GM23338 (cell line): ENCODE measurements at regions not wholly inside any gene's neighbourhood (a gene's known extent, or its start where the extent isn't known, plus 50 kb on each side); places are given as distances from the start of the nearest gene placed in this dataset.

Experiments used
- ATAC-seq: fragments of 200-7000 bp; cut with Tn5 transposase; 3 replicates; pipeline ENCODE4 v1.9.1; 2020
- DNase-seq: peaks from one replicate; pipeline ENCODE4 v3.0.0-alpha.2; 2015; ENCODE audit warnings: low spot score
- H2AFZ ChIP-seq: fragments of 200-600 bp; sonication (generic); 2 replicates; pipeline ENCODE4 v1.8.0; 2016; ENCODE audit warnings: antibody characterized with exemption, mild to moderate bottlenecking, moderate library complexity
- H3F3A ChIP-seq: fragments of 200-600 bp; sonication (generic); replicated peaks from 2 replicates; pipeline ENCODE4 v1.8.0; 2017; ENCODE audit warnings: antibody characterized with exemption, mixed run types, low read depth
- H3K27ac ChIP-seq: fragments of 200-600 bp; sonication (generic); 2 replicates; pipeline ENCODE4 v1.6.1; 2016; ENCODE audit warnings: low read depth
- H3K27me3 ChIP-seq: fragments of 200-600 bp; sonication (generic); 2 replicates; pipeline ENCODE4 v1.8.0; 2016; ENCODE audit warnings: mild to moderate bottlenecking, mixed run types, moderate library complexity; ENCODE audit not compliant: insufficient read depth
- H3K36me3 ChIP-seq: fragments of 200-600 bp; sonication (generic); 2 replicates; pipeline ENCODE4 v1.8.0; 2016; ENCODE audit warnings: mild to moderate bottlenecking; ENCODE audit not compliant: insufficient read depth
- H3K4me1 ChIP-seq: fragments of 200-600 bp; sonication (generic); 2 replicates; pipeline ENCODE4 v1.8.0; 2016; ENCODE audit warnings: mild to moderate bottlenecking, moderate library complexity; ENCODE audit not compliant: insufficient read depth
- H3K4me2 ChIP-seq: fragments of 200-600 bp; sonication (generic); 2 replicates; pipeline ENCODE4 v1.7.1; 2017; ENCODE audit warnings: mixed run types
- H3K4me3 ChIP-seq: fragments of 200-600 bp; sonication (generic); 2 replicates; pipeline ENCODE4 v1.6.1; 2016; ENCODE audit warnings: mixed run types
- H3K79me2 ChIP-seq: fragments of 200-600 bp; sonication (generic); replicated peaks from 2 replicates; pipeline ENCODE4 v1.8.0; 2017; ENCODE audit warnings: mild to moderate bottlenecking; ENCODE audit not compliant: insufficient read depth
- H3K9me2 ChIP-seq: fragments of 200-600 bp; sonication (generic); 2 replicates; pipeline ENCODE4 v1.8.0; 2017; ENCODE audit not compliant: insufficient read depth
- H4K20me1 ChIP-seq: fragments of 200-600 bp; sonication (generic); replicated peaks from 2 replicates; pipeline ENCODE4 v1.8.0; 2017; ENCODE audit warnings: mild to moderate bottlenecking; ENCODE audit not compliant: insufficient read depth
- H3K27ac Mint-ChIP-seq: 2 replicates; pipeline ENCODE4 v1.8.0; 2020; ENCODE audit warnings: inconsistent platforms, mild to moderate bottlenecking, moderate library complexity, mixed read lengths
- H3K27me3 Mint-ChIP-seq: 3 replicates; pipeline ENCODE4 v1.8.0; 2022; ENCODE audit warnings: low read depth, mild to moderate bottlenecking, moderate library complexity, mixed read lengths, inconsistent platforms; ENCODE audit not compliant: insufficient read depth, poor library complexity
- H3K36me3 Mint-ChIP-seq: 3 replicates; pipeline ENCODE4 v1.8.0; 2021; ENCODE audit warnings: low read depth, mild to moderate bottlenecking, inconsistent platforms, moderate library complexity, mixed read lengths
- H3K4me1 Mint-ChIP-seq: 3 replicates; pipeline ENCODE4 v1.8.0; 2020; ENCODE audit warnings: mild to moderate bottlenecking, inconsistent platforms, mixed read lengths
- H3K4me3 Mint-ChIP-seq: 3 replicates; pipeline ENCODE4 v1.8.0; 2021; ENCODE audit warnings: moderate library complexity, mild to moderate bottlenecking, inconsistent platforms, mixed read lengths
- H3K9me3 Mint-ChIP-seq: 3 replicates; pipeline ENCODE4 v1.8.0; 2020; ENCODE audit warnings: moderate library complexity, mild to moderate bottlenecking, inconsistent platforms, mixed read lengths
- CREB1 ChIP-seq: fragments of 250-450 bp; sonication (Bioruptor Pico); IDR thresholded peaks from 2 replicates; pipeline ENCODE4 v1.5.0; 2020; ENCODE audit warnings: low read depth, mild to moderate bottlenecking, moderate library complexity
- CTCF ChIP-seq, 2 experiments: fragments of 200-600 bp in 1 of 2; sonication (generic) in 1 of 2; conservative IDR thresholded peaks; 2 replicates each; pipeline versions ENCODE4 v1.5.1 to v1.6.1; 2016 to 2017; ENCODE audit warnings: antibody characterized with exemption in 2 of 2, low read depth in 2 of 2, mild to moderate bottlenecking in 2 of 2, moderate library complexity in 1 of 2
- ETS1 ChIP-seq: IDR thresholded peaks from 2 replicates; pipeline ENCODE4 v1.6.1; 2016; ENCODE audit warnings: antibody characterized with exemption
- EZH2phosphoT487 ChIP-seq: fragments of 200-600 bp; sonication (generic); IDR thresholded peaks from one replicate; pipeline ENCODE4 v1.8.1; 2018; ENCODE audit warnings: antibody characterized with exemption; ENCODE audit not compliant: unreplicated experiment
- JUNB ChIP-seq: IDR thresholded peaks from one replicate; pipeline ENCODE4 v1.6.1; 2016; ENCODE audit warnings: antibody characterized with exemption; ENCODE audit not compliant: unreplicated experiment
- NANOG ChIP-seq: IDR thresholded peaks from 2 replicates; pipeline ENCODE4 v1.6.1; 2016; ENCODE audit warnings: antibody characterized with exemption, borderline replicate concordance
- POLR2AphosphoS5 ChIP-seq: IDR thresholded peaks from 2 replicates; pipeline ENCODE4 v1.6.1; 2016; ENCODE audit warnings: antibody characterized with exemption, low read depth
- STAT1 ChIP-seq: IDR thresholded peaks from one replicate; pipeline ENCODE4 v1.6.1; 2016; ENCODE audit warnings: antibody characterized with exemption; ENCODE audit not compliant: unreplicated experiment
- ZNF114 ChIP-seq: fragments of 250-450 bp; sonication (Bioruptor Pico); IDR thresholded peaks from 2 replicates; pipeline ENCODE4 v1.5.0; 2020; ENCODE audit warnings: mild to moderate bottlenecking, moderate library complexity
- ZNF331 ChIP-seq: fragments of 250-450 bp; sonication (Bioruptor Pico); IDR thresholded peaks from 2 replicates; pipeline ENCODE4 v1.5.0; 2020; ENCODE audit warnings: low read depth, mild to moderate bottlenecking, moderate library complexity
- TF ChIP-seq, protein P1 (sequence below): fragments of 250-450 bp; sonication (Bioruptor Pico); IDR thresholded peaks from 2 replicates; pipeline ENCODE4 v1.5.0; 2020; ENCODE audit warnings: mild to moderate bottlenecking, moderate library complexity
- TF ChIP-seq, protein P2 (sequence below): IDR thresholded peaks from one replicate; pipeline ENCODE4 v1.6.1; 2018; ENCODE audit warnings: antibody characterized with exemption; ENCODE audit not compliant: unreplicated experiment

GRCh38 chr20:63140514-63141433 lies 75.2 kb downstream of the YTHDF1 start:
- Mint-ChIP-seq H3K27ac (no peak overlapping the region), H3K27me3 (no peaks in the 10 kb centered on the region), H3K9me3 (peaks cover 4% of the 10 kb centered on the region; the same call in 2 of the 3 replicates), H3K36me3 (no peaks in the 10 kb centered on the region), H3K4me1 (peaks cover 5% of the 10 kb centered on the region; the same call in 1 of the 3 replicates), H3K4me3 (no peak overlapping the region)
- H4K20me1 ChIP-seq: no peaks in the 10 kb centered on the region
- H3K79me2 ChIP-seq: no peaks in the 10 kb centered on the region
- ATAC-seq: no peak
- H3K4me1 ChIP-seq: peaks cover 4% of the 10 kb centered on the region; the same call in 1 of the 2 replicates
- H3K27ac ChIP-seq: no peak overlapping the region
- H3K4me3 ChIP-seq: no peak overlapping the region
- H3K4me2 ChIP-seq: no peak overlapping the region
- no peaks in the 10 kb centered on the region for H3K27me3 ChIP-seq
- 0 out of 2 replicates have a peak, but pooled peaks cover under 1% of the 10 kb centered on the region for H3F3A ChIP-seq
- H3K9me2 ChIP-seq: 0 out of 2 replicates have a peak, but pooled peaks cover 3% of the 10 kb centered on the region
- DNase-seq: no peak
- no peaks in the 10 kb centered on the region for H3K36me3 ChIP-seq
- TF ChIP-seq EZH2phosphoT487 (no peak), CTCF (conservative IDR thresholded peaks at IDR 0.05; ENCODE audit: low read depth in 2 of 2) (no peak), NANOG (no peak), ZNF114 (no peak), ZNF331 (CRISPR knock-in tag) (no peak), ETS1 (no peak), CREB1 (no peak), JUNB (no peak), STAT1 (no peak), POLR2AphosphoS5 (no peak)
- TF ChIP-seq, protein P1, sequence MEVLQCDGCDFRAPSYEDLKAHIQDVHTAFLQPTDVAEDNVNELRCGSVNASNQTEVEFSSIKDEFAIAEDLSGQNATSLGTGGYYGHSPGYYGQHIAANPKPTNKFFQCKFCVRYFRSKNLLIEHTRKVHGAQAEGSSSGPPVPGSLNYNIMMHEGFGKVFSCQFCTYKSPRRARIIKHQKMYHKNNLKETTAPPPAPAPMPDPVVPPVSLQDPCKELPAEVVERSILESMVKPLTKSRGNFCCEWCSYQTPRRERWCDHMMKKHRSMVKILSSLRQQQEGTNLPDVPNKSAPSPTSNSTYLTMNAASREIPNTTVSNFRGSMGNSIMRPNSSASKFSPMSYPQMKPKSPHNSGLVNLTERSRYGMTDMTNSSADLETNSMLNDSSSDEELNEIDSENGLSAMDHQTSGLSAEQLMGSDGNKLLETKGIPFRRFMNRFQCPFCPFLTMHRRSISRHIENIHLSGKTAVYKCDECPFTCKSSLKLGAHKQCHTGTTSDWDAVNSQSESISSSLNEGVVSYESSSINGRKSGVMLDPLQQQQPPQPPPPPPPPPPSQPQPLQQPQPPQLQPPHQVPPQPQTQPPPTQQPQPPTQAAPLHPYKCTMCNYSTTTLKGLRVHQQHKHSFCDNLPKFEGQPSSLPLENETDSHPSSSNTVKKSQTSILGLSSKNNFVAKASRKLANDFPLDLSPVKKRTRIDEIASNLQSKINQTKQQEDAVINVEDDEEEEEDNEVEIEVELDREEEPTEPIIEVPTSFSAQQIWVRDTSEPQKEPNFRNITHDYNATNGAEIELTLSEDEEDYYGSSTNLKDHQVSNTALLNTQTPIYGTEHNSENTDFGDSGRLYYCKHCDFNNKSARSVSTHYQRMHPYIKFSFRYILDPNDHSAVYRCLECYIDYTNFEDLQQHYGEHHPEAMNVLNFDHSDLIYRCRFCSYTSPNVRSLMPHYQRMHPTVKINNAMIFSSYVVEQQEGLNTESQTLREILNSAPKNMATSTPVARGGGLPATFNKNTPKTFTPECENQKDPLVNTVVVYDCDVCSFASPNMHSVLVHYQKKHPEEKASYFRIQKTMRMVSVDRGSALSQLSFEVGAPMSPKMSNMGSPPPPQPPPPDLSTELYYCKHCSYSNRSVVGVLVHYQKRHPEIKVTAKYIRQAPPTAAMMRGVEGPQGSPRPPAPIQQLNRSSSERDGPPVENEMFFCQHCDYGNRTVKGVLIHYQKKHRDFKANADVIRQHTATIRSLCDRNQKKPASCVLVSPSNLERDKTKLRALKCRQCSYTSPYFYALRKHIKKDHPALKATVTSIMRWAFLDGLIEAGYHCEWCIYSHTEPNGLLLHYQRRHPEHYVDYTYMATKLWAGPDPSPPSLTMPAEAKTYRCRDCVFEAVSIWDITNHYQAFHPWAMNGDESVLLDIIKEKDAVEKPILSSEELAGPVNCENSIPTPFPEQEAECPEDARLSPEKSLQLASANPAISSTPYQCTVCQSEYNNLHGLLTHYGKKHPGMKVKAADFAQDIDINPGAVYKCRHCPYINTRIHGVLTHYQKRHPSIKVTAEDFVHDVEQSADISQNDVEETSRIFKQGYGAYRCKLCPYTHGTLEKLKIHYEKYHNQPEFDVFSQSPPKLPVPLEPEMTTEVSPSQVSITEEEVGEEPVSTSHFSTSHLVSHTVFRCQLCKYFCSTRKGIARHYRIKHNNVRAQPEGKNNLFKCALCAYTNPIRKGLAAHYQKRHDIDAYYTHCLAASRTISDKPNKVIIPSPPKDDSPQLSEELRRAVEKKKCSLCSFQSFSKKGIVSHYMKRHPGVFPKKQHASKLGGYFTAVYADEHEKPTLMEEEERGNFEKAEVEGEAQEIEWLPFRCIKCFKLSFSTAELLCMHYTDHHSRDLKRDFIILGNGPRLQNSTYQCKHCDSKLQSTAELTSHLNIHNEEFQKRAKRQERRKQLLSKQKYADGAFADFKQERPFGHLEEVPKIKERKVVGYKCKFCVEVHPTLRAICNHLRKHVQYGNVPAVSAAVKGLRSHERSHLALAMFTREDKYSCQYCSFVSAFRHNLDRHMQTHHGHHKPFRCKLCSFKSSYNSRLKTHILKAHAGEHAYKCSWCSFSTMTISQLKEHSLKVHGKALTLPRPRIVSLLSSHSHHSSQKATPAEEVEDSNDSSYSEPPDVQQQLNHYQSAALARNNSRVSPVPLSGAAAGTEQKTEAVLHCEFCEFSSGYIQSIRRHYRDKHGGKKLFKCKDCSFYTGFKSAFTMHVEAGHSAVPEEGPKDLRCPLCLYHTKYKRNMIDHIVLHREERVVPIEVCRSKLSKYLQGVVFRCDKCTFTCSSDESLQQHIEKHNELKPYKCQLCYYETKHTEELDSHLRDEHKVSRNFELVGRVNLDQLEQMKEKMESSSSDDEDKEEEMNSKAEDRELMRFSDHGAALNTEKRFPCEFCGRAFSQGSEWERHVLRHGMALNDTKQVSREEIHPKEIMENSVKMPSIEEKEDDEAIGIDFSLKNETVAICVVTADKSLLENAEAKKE (CRISPR knock-in tag): no peak
- TF ChIP-seq, protein P2, sequence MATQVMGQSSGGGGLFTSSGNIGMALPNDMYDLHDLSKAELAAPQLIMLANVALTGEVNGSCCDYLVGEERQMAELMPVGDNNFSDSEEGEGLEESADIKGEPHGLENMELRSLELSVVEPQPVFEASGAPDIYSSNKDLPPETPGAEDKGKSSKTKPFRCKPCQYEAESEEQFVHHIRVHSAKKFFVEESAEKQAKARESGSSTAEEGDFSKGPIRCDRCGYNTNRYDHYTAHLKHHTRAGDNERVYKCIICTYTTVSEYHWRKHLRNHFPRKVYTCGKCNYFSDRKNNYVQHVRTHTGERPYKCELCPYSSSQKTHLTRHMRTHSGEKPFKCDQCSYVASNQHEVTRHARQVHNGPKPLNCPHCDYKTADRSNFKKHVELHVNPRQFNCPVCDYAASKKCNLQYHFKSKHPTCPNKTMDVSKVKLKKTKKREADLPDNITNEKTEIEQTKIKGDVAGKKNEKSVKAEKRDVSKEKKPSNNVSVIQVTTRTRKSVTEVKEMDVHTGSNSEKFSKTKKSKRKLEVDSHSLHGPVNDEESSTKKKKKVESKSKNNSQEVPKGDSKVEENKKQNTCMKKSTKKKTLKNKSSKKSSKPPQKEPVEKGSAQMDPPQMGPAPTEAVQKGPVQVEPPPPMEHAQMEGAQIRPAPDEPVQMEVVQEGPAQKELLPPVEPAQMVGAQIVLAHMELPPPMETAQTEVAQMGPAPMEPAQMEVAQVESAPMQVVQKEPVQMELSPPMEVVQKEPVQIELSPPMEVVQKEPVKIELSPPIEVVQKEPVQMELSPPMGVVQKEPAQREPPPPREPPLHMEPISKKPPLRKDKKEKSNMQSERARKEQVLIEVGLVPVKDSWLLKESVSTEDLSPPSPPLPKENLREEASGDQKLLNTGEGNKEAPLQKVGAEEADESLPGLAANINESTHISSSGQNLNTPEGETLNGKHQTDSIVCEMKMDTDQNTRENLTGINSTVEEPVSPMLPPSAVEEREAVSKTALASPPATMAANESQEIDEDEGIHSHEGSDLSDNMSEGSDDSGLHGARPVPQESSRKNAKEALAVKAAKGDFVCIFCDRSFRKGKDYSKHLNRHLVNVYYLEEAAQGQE: no peak
- H2AFZ ChIP-seq: no peak overlapping the region
